PC-9 (cell line): ENCODE measurements at regions not wholly inside any gene's neighbourhood (a gene's known extent, or its start where the extent isn't known, plus 50 kb on each side); places are given as distances from the start of the nearest gene placed in this dataset.

Experiments used
- BruUV-seq: library from RNA; stranded (reverse); fragments of 400-500 nt; replicated peaks from 2 replicates; lab custom pipeline; 2021; lab: Mats Ljungman, UMichigan
- CTCF ChIA-PET: fragments of 300-600 bp; sonication (Branson Sonifier 250); formaldehyde crosslinking; loops from one replicate; lab custom pipeline; 2022; ENCODE audit warnings: antibody characterized with exemption; lab: Charles Lee
- POLR2A ChIA-PET: fragments of 300-600 bp; sonication (Branson Sonifier 250); formaldehyde crosslinking; loops from one replicate; lab custom pipeline; 2022; ENCODE audit warnings: antibody characterized with exemption; ENCODE audit not compliant: unreplicated experiment; lab: Charles Lee
- DNase-seq, 2 experiments: peaks; one replicate each; pipeline versions ENCODE4 v3.0.0 to v3.0.0-alpha.2; 2015 to 2022; ENCODE audit warnings: mixed read lengths in 1 of 2
- H2AFZ ChIP-seq: fragments of 200-600 bp; sonication (generic); 2 replicates; pipeline ENCODE4 v1.8.1; 2017; ENCODE audit warnings: antibody characterized with exemption
- H3F3A ChIP-seq: fragments of 200-600 bp; sonication (generic); 2 replicates; pipeline ENCODE4 v1.8.1; 2017; ENCODE audit warnings: antibody characterized with exemption, mild to moderate bottlenecking, low read depth; ENCODE audit not compliant: insufficient read depth
- H3K27ac ChIP-seq: fragments of 200-600 bp; sonication (generic); 2 replicates; pipeline ENCODE4 v1.6.1; 2016; ENCODE audit warnings: mixed run types
- H3K27me3 ChIP-seq: fragments of 200-600 bp; sonication (generic); 2 replicates; pipeline ENCODE4 v1.6.1; 2016; ENCODE audit warnings: low read depth, mixed run types; ENCODE audit not compliant: insufficient read depth
- H3K36me3 ChIP-seq: fragments of 200-600 bp; sonication (generic); 2 replicates; pipeline ENCODE4 v1.6.1; 2016; ENCODE audit warnings: low read depth, mixed run types
- H3K4me1 ChIP-seq: fragments of 200-600 bp; sonication (generic); replicated peaks from 2 replicates; pipeline ENCODE4 v1.6.1; 2016; ENCODE audit warnings: mixed run types; ENCODE audit not compliant: insufficient read depth
- H3K4me2 ChIP-seq: fragments of 200-600 bp; sonication (generic); 2 replicates; pipeline ENCODE4 v1.6.1; 2017; ENCODE audit warnings: mixed run types
- H3K4me3 ChIP-seq: fragments of 200-600 bp; sonication (generic); 2 replicates; pipeline ENCODE4 v1.6.1; 2016; ENCODE audit warnings: mixed run types
- H3K79me2 ChIP-seq: fragments of 200-600 bp; sonication (generic); 2 replicates; pipeline ENCODE4 v1.6.1; 2017; ENCODE audit warnings: low read depth, mixed run types
- H3K9me2 ChIP-seq: fragments of 200-600 bp; sonication (generic); 2 replicates; pipeline ENCODE4 v1.8.1; 2017; ENCODE audit warnings: mild to moderate bottlenecking; ENCODE audit not compliant: insufficient read depth
- H3K9me3 ChIP-seq: fragments of 200-600 bp; sonication (generic); 2 replicates; pipeline ENCODE4 v1.8.1; 2016; ENCODE audit warnings: low read depth; ENCODE audit not compliant: insufficient read depth
- H4K20me1 ChIP-seq: fragments of 200-600 bp; sonication (generic); 2 replicates; pipeline ENCODE4 v1.8.1; 2017; ENCODE audit not compliant: insufficient read depth
- EZH2 ChIP-seq: fragments of 200-600 bp; sonication (generic); IDR thresholded peaks from 2 replicates; pipeline ENCODE4 v1.8.0; 2017; ENCODE audit warnings: antibody characterized with exemption, low read depth
- intact Hi-C: fragments of 100-400 bp; cut with micrococcal nuclease; formaldehyde crosslinking; loops from one replicate; pipeline ENCODE4 v1.10.0; 2022; ENCODE audit not compliant: unreplicated experiment
- TF ChIP-seq, protein P1 (sequence below): fragments of 200-600 bp; sonication (generic); conservative IDR thresholded peaks from 2 replicates; pipeline ENCODE4 v1.6.1; 2017; ENCODE audit warnings: mixed run types, antibody characterized with exemption, mild to moderate bottlenecking, moderate library complexity

DNA sequence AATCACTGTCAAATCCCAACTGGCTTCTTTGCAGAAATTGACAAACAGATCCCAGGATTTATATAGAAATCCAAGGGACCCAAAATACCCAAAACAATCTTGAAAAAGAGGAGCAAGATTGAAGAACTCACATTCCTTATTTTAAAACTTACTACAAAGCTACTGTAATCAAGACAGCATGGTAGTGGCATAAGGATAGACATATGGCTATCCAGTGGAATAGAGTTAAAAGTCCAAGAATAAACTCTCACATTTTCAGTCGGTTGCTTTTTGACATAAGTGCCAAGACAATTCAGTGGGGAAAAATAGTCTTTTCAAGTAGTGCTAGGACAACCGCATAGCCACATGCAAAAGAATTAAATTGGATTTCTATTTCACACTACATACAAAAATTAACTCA lies 81.0 kb upstream of the HOXC13 start:
- H3K4me3 ChIP-seq: no peak overlapping the region
- intact Hi-C loops: no loop called here
- H3K9me3 ChIP-seq: no peaks in the 10 kb centered on the region
- no peaks in the 10 kb centered on the region for H4K20me1 ChIP-seq
- H3K36me3 ChIP-seq: no peaks in the 10 kb centered on the region
- no peak overlapping the region for H2AFZ ChIP-seq
- no peak for DNase-seq
- H3K27ac ChIP-seq: no peak overlapping the region
- CTCF ChIA-PET: no interaction called here
- peaks cover 8% of the 10 kb centered on the region; the same call in 1 of the 2 replicates for H3F3A ChIP-seq
- POLR2A ChIA-PET: no interaction called here
- H3K27me3 ChIP-seq: no peaks in the 10 kb centered on the region
- BruUV-seq: no TSS peak
- peaks cover 23% of the 10 kb centered on the region for H3K4me1 ChIP-seq
- TF ChIP-seq, protein P1, sequence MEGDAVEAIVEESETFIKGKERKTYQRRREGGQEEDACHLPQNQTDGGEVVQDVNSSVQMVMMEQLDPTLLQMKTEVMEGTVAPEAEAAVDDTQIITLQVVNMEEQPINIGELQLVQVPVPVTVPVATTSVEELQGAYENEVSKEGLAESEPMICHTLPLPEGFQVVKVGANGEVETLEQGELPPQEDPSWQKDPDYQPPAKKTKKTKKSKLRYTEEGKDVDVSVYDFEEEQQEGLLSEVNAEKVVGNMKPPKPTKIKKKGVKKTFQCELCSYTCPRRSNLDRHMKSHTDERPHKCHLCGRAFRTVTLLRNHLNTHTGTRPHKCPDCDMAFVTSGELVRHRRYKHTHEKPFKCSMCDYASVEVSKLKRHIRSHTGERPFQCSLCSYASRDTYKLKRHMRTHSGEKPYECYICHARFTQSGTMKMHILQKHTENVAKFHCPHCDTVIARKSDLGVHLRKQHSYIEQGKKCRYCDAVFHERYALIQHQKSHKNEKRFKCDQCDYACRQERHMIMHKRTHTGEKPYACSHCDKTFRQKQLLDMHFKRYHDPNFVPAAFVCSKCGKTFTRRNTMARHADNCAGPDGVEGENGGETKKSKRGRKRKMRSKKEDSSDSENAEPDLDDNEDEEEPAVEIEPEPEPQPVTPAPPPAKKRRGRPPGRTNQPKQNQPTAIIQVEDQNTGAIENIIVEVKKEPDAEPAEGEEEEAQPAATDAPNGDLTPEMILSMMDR: no peak
- no peak for TF ChIP-seq EZH2
- H3K9me2 ChIP-seq: no peaks in the 10 kb centered on the region
- no peaks in the 10 kb centered on the region for H3K79me2 ChIP-seq
- H3K4me2 ChIP-seq: no peak overlapping the region

DNA sequence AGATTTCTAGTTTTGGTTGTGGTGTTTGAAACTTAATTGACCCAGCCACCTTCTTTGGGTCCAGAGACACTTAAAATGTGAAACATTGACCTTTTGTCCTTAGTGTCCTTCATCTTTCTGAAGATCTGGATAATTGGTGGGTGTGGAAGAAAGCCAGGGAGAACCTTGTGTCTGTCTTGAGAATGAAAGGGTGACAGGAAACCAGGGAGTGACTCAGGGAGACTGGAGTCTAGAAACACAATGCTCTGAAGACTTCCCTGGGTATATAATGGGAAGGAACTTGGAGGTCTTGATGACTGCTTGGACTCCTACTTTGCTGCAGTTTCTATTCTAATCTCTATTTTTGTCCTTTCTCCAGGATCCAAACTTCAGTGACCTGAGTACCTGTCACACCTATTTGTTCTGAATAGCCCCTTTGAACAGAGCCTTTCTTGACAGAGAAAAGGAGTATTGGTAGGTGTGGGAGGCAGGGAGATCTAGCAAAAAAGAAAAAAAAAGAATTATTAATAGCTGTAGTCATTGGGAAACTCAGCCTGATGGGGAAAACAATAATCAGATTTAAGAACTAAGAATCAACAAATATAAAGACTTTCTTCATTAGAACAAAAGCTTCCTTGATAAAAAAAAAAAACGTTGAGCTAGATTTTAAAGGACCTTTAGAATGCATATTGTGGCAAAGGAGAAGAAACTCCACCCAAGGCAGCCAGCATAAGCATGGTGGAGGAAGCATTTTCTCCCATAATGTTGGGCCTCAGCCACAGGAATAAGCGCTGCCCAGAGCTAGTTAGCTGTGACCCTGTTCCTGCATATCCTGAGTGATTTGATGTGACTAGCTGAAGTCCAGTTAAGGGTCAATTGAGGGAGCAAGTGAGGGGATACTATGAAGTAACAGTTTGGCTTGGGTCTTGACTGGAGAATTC lies 77.9 kb upstream of the HOXC13 start:
- Histone ChIP-seq H3K36me3 (no peaks in the 10 kb centered on the region), H2AFZ (no peak overlapping the region), H3K9me3 (no peaks in the 10 kb centered on the region), H4K20me1 (no peaks in the 10 kb centered on the region), H3K4me1 (peaks cover 21% of the 10 kb centered on the region), H3K4me2 (no peak overlapping the region), H3K4me3 (no peak overlapping the region), H3K9me2 (no peaks in the 10 kb centered on the region), H3K27ac (no peak overlapping the region), H3F3A (peaks cover 8% of the 10 kb centered on the region; the same call in 1 of the 2 replicates), H3K79me2 (no peaks in the 10 kb centered on the region), H3K27me3 (no peaks in the 10 kb centered on the region)
- DNase-seq: no peak
- POLR2A ChIA-PET: interaction anchor here (0.6 to 0.7 kb wide), 3 partner anchors 14 to 208 kb away, joined by 4 to 13 read pairs (median 11); no protein-coding TSS in a partner anchor
- TF ChIP-seq, protein P1: no peak
- no peak for TF ChIP-seq EZH2
- CTCF ChIA-PET: no interaction called here
- no TSS peak for BruUV-seq
- intact Hi-C loops: no loop called here

DNA sequence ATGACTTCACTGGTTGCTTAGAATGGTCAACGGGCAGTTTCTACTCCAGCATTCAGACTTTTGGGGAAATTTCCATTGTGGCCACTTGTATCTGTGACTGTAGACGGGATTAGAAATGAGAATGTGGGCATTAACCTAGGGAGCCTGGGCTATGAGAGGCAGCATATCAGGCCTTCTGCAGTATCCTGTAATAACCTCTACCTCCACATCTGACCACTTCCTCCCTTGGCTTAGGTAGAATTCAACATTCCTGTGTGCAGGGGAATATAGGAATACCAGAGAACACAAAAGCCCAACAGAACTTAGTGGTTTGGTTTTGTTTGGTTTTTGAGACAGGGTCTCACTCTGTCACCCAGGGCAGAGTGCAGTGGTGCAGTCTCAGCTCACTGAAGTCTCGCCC lies 76.4 kb upstream of the HOXC13 start:
- Histone ChIP-seq H3F3A (peaks cover 15% of the 10 kb centered on the region; the same call in 1 of the 2 replicates), H3K4me3 (no peak overlapping the region), H3K9me2 (no peaks in the 10 kb centered on the region), H3K27me3 (no peaks in the 10 kb centered on the region), H3K9me3 (no peaks in the 10 kb centered on the region), H3K79me2 (no peaks in the 10 kb centered on the region), H3K27ac (no peak overlapping the region), H3K4me2 (no peak overlapping the region), H2AFZ (no peak overlapping the region), H3K36me3 (no peaks in the 10 kb centered on the region), H4K20me1 (no peaks in the 10 kb centered on the region), H3K4me1 (peaks cover 27% of the 10 kb centered on the region)
- DNase-seq: no peak
- ChIA-PET POLR2A (interaction anchor here (0.6 kb wide), 1 partner anchor 83 kb away, joined by 6 read pairs; no protein-coding TSS in a partner anchor), CTCF (no interaction called here)
- no TSS peak for BruUV-seq
- intact Hi-C loops: loop anchor here (1.0 kb wide), 1 partner anchor 17 kb away; no protein-coding TSS in a partner anchor
- TF ChIP-seq, protein P1: no peak
